GM12878 (cell line): ENCODE measurements at regions not wholly inside any gene's neighbourhood (a gene's known extent, or its start where the extent isn't known, plus 50 kb on each side); places are given as distances from the start of the nearest gene placed in this dataset.

Experiments
- ATAC-seq: fragments of 200-7000 bp; cut with Tn5 transposase; 3 replicates; pipeline ENCODE4 v1.9.1; 2020; ENCODE audit warnings: mild to moderate bottlenecking, moderate library complexity
- BruUV-seq: library from RNA; stranded (reverse); fragments of 400-500 nt; replicated peaks from 2 replicates; lab custom pipeline; 2021; lab: Mats Ljungman, UMichigan
- CTCF ChIA-PET: fragments of 300-600 bp; sonication (Branson Sonifier 250); formaldehyde crosslinking; extraction: SDS; loops from one replicate; lab custom pipeline; 2021; ENCODE audit warnings: inconsistent platforms; lab: Yijun Ruan, JAX
- POLR2A ChIA-PET: fragments of 350-600 bp; formaldehyde crosslinking; extraction: SDS; loops from one replicate; lab custom pipeline; 2021; ENCODE audit warnings: inconsistent platforms; lab: Charles Lee
- RAD21 ChIA-PET: fragments of 300-600 bp; sonication (Branson Sonifier 250); formaldehyde crosslinking; loops from one replicate; lab custom pipeline; 2023; ENCODE audit warnings: antibody characterized with exemption; ENCODE audit not compliant: unreplicated experiment; lab: Charles Lee
- SMC1A ChIA-PET: fragments of 300-600 bp; sonication (Branson Sonifier 250); formaldehyde crosslinking; loops from one replicate; lab custom pipeline; 2023; ENCODE audit not compliant: unreplicated experiment, uncharacterized antibody; lab: Charles Lee
- DNase-seq: peaks from one replicate; pipeline ENCODE4 v3.0.0-alpha.2; 2011; ENCODE audit warnings: low read depth, low spot score
- FAIRE-seq: peaks from 3 replicates; lab custom pipeline; 2011; peaks lifted over from hg19 to GRCh38; lab: Jason Lieb, UNC
- H2AFZ ChIP-seq: 2 replicates; pipeline ENCODE4 v1.6.0; 2011; ENCODE audit warnings: low read depth, low read length, control low read depth; ENCODE audit not compliant: control insufficient read depth
- H3K27ac ChIP-seq: 2 replicates; pipeline ENCODE4 v1.5.1; 2011; ENCODE audit warnings: control low read depth; ENCODE audit not compliant: control insufficient read depth, insufficient read depth
- H3K27me3 ChIP-seq, 2 experiments: replicated peaks in 1 of 2; 2 replicates each; pipeline versions ENCODE4 v1.6.0 to v1.6.1; 2011; ENCODE audit warnings: low read length in 1 of 2; ENCODE audit not compliant: control insufficient read depth in 2 of 2, insufficient read depth in 2 of 2
- H3K36me3 ChIP-seq, 2 experiments: 2 replicates each; pipeline ENCODE4 v1.5.1; 2011; ENCODE audit warnings: low read length in 1 of 2; ENCODE audit not compliant: control insufficient read depth in 2 of 2, insufficient read depth in 2 of 2
- H3K4me1 ChIP-seq: 2 replicates; pipeline ENCODE4 v1.6.1; 2011; ENCODE audit warnings: mild to moderate bottlenecking, low read length, moderate library complexity, mixed read lengths; ENCODE audit not compliant: control insufficient read depth, insufficient read depth
- H3K4me2 ChIP-seq: 2 replicates; pipeline ENCODE4 v1.6.0; 2011; ENCODE audit warnings: control low read depth; ENCODE audit not compliant: control insufficient read depth, insufficient read depth
- H3K4me3 ChIP-seq: fragments of 200-600 bp; sonication (generic); 2 replicates; pipeline ENCODE4 v1.5.1; 2016
- H3K79me2 ChIP-seq: 2 replicates; pipeline ENCODE4 v1.6.0; 2011; ENCODE audit warnings: low read length; ENCODE audit not compliant: control insufficient read depth, insufficient read depth
- H3K9ac ChIP-seq: 2 replicates; pipeline ENCODE4 v1.8.0; 2011; ENCODE audit warnings: low read length, control low read depth, mixed read lengths; ENCODE audit not compliant: control insufficient read depth, insufficient read depth
- H3K9me3 ChIP-seq: replicated peaks from 3 replicates; pipeline ENCODE4 v1.5.1; 2011; ENCODE audit warnings: mild to moderate bottlenecking, low read length; ENCODE audit not compliant: control insufficient read depth, insufficient read depth
- H4K20me1 ChIP-seq: 2 replicates; pipeline ENCODE4 v1.6.0; 2011; ENCODE audit not compliant: control insufficient read depth, insufficient read depth
- ATF3 ChIP-seq: IDR thresholded peaks from 2 replicates; pipeline ENCODE4 v1.6.1; 2011; ENCODE audit warnings: low read depth, mild to moderate bottlenecking, low read length, moderate library complexity, borderline replicate concordance; ENCODE audit errors: extremely low read depth
- BCLAF1 ChIP-seq: fragments of 450-650 bp; IDR thresholded peaks from 2 replicates; pipeline ENCODE4 v1.6.1; 2017; ENCODE audit warnings: antibody characterized with exemption, mild to moderate bottlenecking, moderate library complexity
- CBX3 ChIP-seq: fragments of 200-600 bp; sonication (generic); IDR thresholded peaks from 2 replicates; pipeline ENCODE4 v1.6.1; 2016; ENCODE audit warnings: low read depth, borderline replicate concordance
- CREM ChIP-seq: IDR thresholded peaks from 2 replicates; pipeline ENCODE4 v1.6.1; 2014; ENCODE audit warnings: antibody characterized with exemption, low read depth
- E2F8 ChIP-seq: fragments of 450-650 bp; IDR thresholded peaks from 2 replicates; pipeline ENCODE4 v1.6.1; 2018; ENCODE audit warnings: mild to moderate bottlenecking, low read depth, moderate library complexity; ENCODE audit not compliant: partially characterized antibody
- MEF2B ChIP-seq: fragments of 450-650 bp; IDR thresholded peaks from 2 replicates; pipeline ENCODE4 v1.6.1; 2018; ENCODE audit warnings: mild to moderate bottlenecking, moderate library complexity; ENCODE audit not compliant: partially characterized antibody, poor library complexity, severe bottlenecking
- PAX5 ChIP-seq: IDR thresholded peaks from 2 replicates; pipeline ENCODE4 v1.6.1; 2011; ENCODE audit warnings: low read depth, low read length, borderline replicate concordance
- POLR2A ChIP-seq: IDR thresholded peaks from 2 replicates; pipeline ENCODE4 v1.6.1; 2011; ENCODE audit warnings: low read depth, mild to moderate bottlenecking, low read length
- POLR2AphosphoS5 ChIP-seq: IDR thresholded peaks from 2 replicates; pipeline ENCODE4 v1.6.1; 2011; ENCODE audit warnings: mild to moderate bottlenecking, low read length, inconsistent platforms
- RB1 ChIP-seq: fragments of 450-650 bp; formaldehyde crosslinking; IDR thresholded peaks from 2 replicates; pipeline ENCODE4 v1.6.1; 2017; ENCODE audit warnings: mild to moderate bottlenecking, borderline replicate concordance
- SMAD5 ChIP-seq: IDR thresholded peaks from 2 replicates; pipeline ENCODE4 v1.6.1; 2016; ENCODE audit warnings: antibody characterized with exemption, low read depth
- SMC3 ChIP-seq: IDR thresholded peaks from 2 replicates; pipeline ENCODE4 v1.6.1; 2011; ENCODE audit warnings: low read length, improper control_type of control experiment, borderline replicate concordance
- TBL1XR1 ChIP-seq: IDR thresholded peaks from 2 replicates; pipeline ENCODE4 v1.6.1; 2012; ENCODE audit warnings: low read depth, low read length, improper control_type of control experiment
- ZNF24 ChIP-seq: fragments of 450-650 bp; IDR thresholded peaks from 2 replicates; pipeline ENCODE4 v1.6.1; 2017; ENCODE audit warnings: antibody characterized with exemption, mild to moderate bottlenecking
- WGBS: methylation state at CpG from one replicate; pipeline ENCODE4 v1.1.6; 2016; ENCODE audit warnings: low lambda C conversion rate; ENCODE audit not compliant: insufficient replicate concordance, insufficient coverage; ENCODE audit errors: missing lambda C conversion rate; 5-methylcytosine and 5-hydroxymethylcytosine counted together
- in situ Hi-C: fragments of 300-500 bp; cut with MboI; formaldehyde crosslinking; loops from 9 replicates; pipeline ENCODE4 v1.14.3; 2018; ENCODE audit warnings: mixed read lengths
- intact Hi-C: fragments of 100-400 bp; cut with micrococcal nuclease; formaldehyde crosslinking; loops from one replicate; pipeline ENCODE4 v1.14.2; 2022; ENCODE audit not compliant: unreplicated experiment
- TF ChIP-seq, protein P1 (sequence below): fragments of 450-650 bp; formaldehyde crosslinking; IDR thresholded peaks from 2 replicates; pipeline ENCODE4 v1.5.0; 2022; ENCODE audit warnings: mild to moderate bottlenecking, missing genetic modification characterization

GRCh38 chr18:54436501-54436900 lies 78.8 kb downstream of the C18orf54 start (continued):
- TF ChIP-seq, protein P1, sequence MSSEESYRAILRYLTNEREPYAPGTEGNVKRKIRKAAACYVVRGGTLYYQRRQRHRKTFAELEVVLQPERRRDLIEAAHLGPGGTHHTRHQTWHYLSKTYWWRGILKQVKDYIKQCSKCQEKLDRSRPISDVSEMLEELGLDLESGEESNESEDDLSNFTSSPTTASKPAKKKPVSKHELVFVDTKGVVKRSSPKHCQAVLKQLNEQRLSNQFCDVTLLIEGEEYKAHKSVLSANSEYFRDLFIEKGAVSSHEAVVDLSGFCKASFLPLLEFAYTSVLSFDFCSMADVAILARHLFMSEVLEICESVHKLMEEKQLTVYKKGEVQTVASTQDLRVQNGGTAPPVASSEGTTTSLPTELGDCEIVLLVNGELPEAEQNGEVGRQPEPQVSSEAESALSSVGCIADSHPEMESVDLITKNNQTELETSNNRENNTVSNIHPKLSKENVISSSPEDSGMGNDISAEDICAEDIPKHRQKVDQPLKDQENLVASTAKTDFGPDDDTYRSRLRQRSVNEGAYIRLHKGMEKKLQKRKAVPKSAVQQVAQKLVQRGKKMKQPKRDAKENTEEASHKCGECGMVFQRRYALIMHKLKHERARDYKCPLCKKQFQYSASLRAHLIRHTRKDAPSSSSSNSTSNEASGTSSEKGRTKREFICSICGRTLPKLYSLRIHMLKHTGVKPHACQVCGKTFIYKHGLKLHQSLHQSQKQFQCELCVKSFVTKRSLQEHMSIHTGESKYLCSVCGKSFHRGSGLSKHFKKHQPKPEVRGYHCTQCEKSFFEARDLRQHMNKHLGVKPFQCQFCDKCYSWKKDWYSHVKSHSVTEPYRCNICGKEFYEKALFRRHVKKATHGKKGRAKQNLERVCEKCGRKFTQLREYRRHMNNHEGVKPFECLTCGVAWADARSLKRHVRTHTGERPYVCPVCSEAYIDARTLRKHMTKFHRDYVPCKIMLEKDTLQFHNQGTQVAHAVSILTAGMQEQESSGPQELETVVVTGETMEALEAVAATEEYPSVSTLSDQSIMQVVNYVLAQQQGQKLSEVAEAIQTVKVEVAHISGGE (CRISPR knock-in tag): no peak
- no peak for TF ChIP-seq ATF3
- TF ChIP-seq POLR2AphosphoS5: no peak
- no peak for TF ChIP-seq SMAD5
- TF ChIP-seq ZNF24: no peak
- no peak for TF ChIP-seq MEF2B

DNA sequence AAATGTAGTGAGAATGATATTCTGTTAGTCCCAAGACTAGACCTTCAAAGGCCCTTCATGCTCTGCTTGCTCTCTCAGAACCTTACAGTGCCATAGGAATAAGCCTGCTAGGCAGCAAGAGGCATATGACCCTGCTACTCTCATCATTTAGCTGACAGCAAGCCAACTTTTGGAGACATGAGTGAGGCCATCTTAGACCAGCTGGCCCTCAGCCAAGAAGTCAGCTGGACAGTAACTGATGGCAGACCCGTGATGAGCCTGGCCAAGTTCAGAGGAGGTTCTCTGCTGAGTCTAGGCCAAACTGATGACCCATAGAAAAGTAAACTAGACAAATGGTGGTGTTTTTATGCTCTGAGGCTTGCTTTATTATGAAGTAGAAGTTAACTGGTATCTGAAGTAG lies 82.6 kb downstream of the C18orf54 start:
- H3K36me3 ChIP-seq: no peaks in the 10 kb centered on the region
- ATAC-seq (no peak), FAIRE-seq (no peak), DNase-seq (no peak)
- intact Hi-C loops (no loop called here), in situ Hi-C loops (loop anchor here (10.0 kb wide), 1 partner anchor 235 kb away; no protein-coding TSS in a partner anchor)
- ChIA-PET RAD21 (no interaction called here), SMC1A (no interaction called here), CTCF (interaction anchor here (1.4 to 1.7 kb wide), 3 partner anchors 10 to 31 kb away, joined by 3 to 5 read pairs (median 4); no protein-coding TSS in a partner anchor), POLR2A (no interaction called here)
- no peak for TF ChIP-seq SMC3
- TF ChIP-seq RB1: no peak
- TF ChIP-seq BCLAF1: no peak
- TF ChIP-seq PAX5: no peak
- TF ChIP-seq POLR2A: no peak
- no peak for TF ChIP-seq E2F8
- TF ChIP-seq CBX3: no peak
- TF ChIP-seq TBL1XR1: no peak
- TF ChIP-seq CREM: no peak
- no peaks in the 10 kb centered on the region for H3K79me2 ChIP-seq
- no peaks in the 10 kb centered on the region for H3K9me3 ChIP-seq
- no peaks in the 10 kb centered on the region for H4K20me1 ChIP-seq
- no peak overlapping the region for H3K4me2 ChIP-seq
- no peak overlapping the region for H3K27ac ChIP-seq
- no TSS peak for BruUV-seq
- no peaks in the 10 kb centered on the region; a peak in 2 of 4 replicates for H3K27me3 ChIP-seq
- no peak overlapping the region for H2AFZ ChIP-seq
- WGBS: 6% methylated on average over 1 of the region's 1 CpG
- no peak overlapping the region for H3K9ac ChIP-seq
- no peaks in the 10 kb centered on the region for H3K4me1 ChIP-seq
- H3K4me3 ChIP-seq: no peak overlapping the region
